HG02571 (cell line): ENCODE measurements at regions not wholly inside any gene's neighbourhood (a gene's known extent, or its start where the extent isn't known, plus 50 kb on each side); places are given as distances from the start of the nearest gene placed in this dataset.

Source experiments
- ATAC-seq: cut with Tn5 transposase; IDR thresholded peaks from one replicate; pipeline ENCODE4 v1.9.1; 2021; ENCODE audit warnings: mild to moderate bottlenecking, moderate library complexity; ENCODE audit not compliant: unreplicated experiment

- ATAC-seq, result no peak
Measured at GRCh38 chr9:118985851-118986250, 383.4 kb downstream of the BRINP1 start.

GRCh38 chr9:118987167-118987566 lies 382.1 kb downstream of the BRINP1 start:
- ATAC-seq, result no peak

GRCh38 chr9:118990949-118991348 lies 378.3 kb downstream of the BRINP1 start:
- no peak for ATAC-seq

- ATAC-seq, result no peak
Measured at GRCh38 chr9:118991366-118992285, 377.6 kb downstream of the BRINP1 start.

GRCh38 chr9:118992813-118993794 lies 376.1 kb downstream of the BRINP1 start:
- ATAC-seq, result no peak

GRCh38 chr9:118993965-118994364 lies 375.3 kb downstream of the BRINP1 start:
- no peak for ATAC-seq

- ATAC-seq, result no peak
Measured at GRCh38 chr9:119002491-119002890, 366.7 kb downstream of the BRINP1 start.

GRCh38 chr9:119003201-119003611 lies 366.0 kb downstream of the BRINP1 start:
- ATAC-seq, result no peak

- no peak for ATAC-seq
Measured at GRCh38 chr9:119003882-119004617, 365.2 kb downstream of the BRINP1 start.

- ATAC-seq, result no peak
Measured at GRCh38 chr9:119004618-119004990, 364.6 kb downstream of the BRINP1 start.

- ATAC-seq, result no peak
Measured at GRCh38 chr9:119005162-119005561, 364.1 kb downstream of the BRINP1 start.

GRCh38 chr9:119009249-119009648 lies 360.0 kb downstream of the BRINP1 start:
- no peak for ATAC-seq

- ATAC-seq, result no peak
Measured at GRCh38 chr9:119020284-119020683, 349.0 kb downstream of the BRINP1 start.

GRCh38 chr9:119020730-119021333 lies 348.4 kb downstream of the BRINP1 start:
- ATAC-seq, result no peak

GRCh38 chr9:119026120-119026519 lies 343.1 kb downstream of the BRINP1 start:
- ATAC-seq, result no peak

GRCh38 chr9:119027901-119028699 lies 341.1 kb downstream of the BRINP1 start:
- ATAC-seq, result no peak

- ATAC-seq, result no peak
Measured at GRCh38 chr9:119029886-119030285, 339.3 kb downstream of the BRINP1 start.

GRCh38 chr9:119033596-119033995 lies 335.6 kb downstream of the BRINP1 start:
- no peak for ATAC-seq

GRCh38 chr9:119036969-119037368 lies 332.3 kb downstream of the BRINP1 start:
- ATAC-seq, result no peak

- ATAC-seq, result no peak
Measured at GRCh38 chr9:119043996-119044395, 325.2 kb downstream of the BRINP1 start.
